Hepatocyte (in vitro differentiated cells): ENCODE measurements at regions not wholly inside any gene's neighbourhood (a gene's known extent, or its start where the extent isn't known, plus 50 kb on each side); places are given as distances from the start of the nearest gene placed in this dataset.
A peak's percentile ranks its signal among the peaks of the same experiment; 100 is the strongest.

ENCODE experiments used
- DNase-seq: peaks from one replicate; pipeline ENCODE4 v3.0.0-alpha.2; 2016; ENCODE audit warnings: low spot score
- H2AFZ ChIP-seq: fragments of 200-600 bp; sonication (generic); 2 replicates; pipeline ENCODE4 v1.6.0; 2016; ENCODE audit warnings: antibody characterized with exemption, mild to moderate bottlenecking
- H3K27ac ChIP-seq: fragments of 200-600 bp; sonication (generic); 2 replicates; pipeline ENCODE4 v1.5.1; 2016; ENCODE audit warnings: mild to moderate bottlenecking
- H3K27me3 ChIP-seq: fragments of 200-600 bp; sonication (generic); 2 replicates; pipeline ENCODE4 v1.6.1; 2016
- H3K36me3 ChIP-seq: fragments of 200-600 bp; sonication (generic); replicated peaks from 2 replicates; pipeline ENCODE4 v1.5.1; 2016; ENCODE audit warnings: low read depth; ENCODE audit not compliant: insufficient read depth
- H3K4me1 ChIP-seq: fragments of 200-600 bp; sonication (generic); 2 replicates; pipeline ENCODE4 v1.5.1; 2016; ENCODE audit warnings: mild to moderate bottlenecking, moderate library complexity; ENCODE audit not compliant: insufficient read depth
- H3K4me2 ChIP-seq: fragments of 200-600 bp; sonication (generic); 2 replicates; pipeline ENCODE4 v1.6.0; 2016
- H3K4me3 ChIP-seq: fragments of 200-600 bp; sonication (generic); 2 replicates; pipeline ENCODE4 v1.5.1; 2016; ENCODE audit warnings: mild to moderate bottlenecking
- H3K79me2 ChIP-seq: fragments of 200-600 bp; sonication (generic); 2 replicates; pipeline ENCODE4 v1.6.0; 2017; ENCODE audit warnings: mild to moderate bottlenecking
- H3K9me2 ChIP-seq: fragments of 200-600 bp; sonication (generic); replicated peaks from 2 replicates; pipeline ENCODE4 v1.6.0; 2017; ENCODE audit warnings: mild to moderate bottlenecking; ENCODE audit not compliant: insufficient read depth
- H3K9me3 ChIP-seq: fragments of 200-600 bp; sonication (generic); 2 replicates; pipeline ENCODE4 v1.5.1; 2016; ENCODE audit warnings: low read depth, mild to moderate bottlenecking
- H4K20me1 ChIP-seq: fragments of 200-600 bp; sonication (generic); 2 replicates; pipeline ENCODE4 v1.6.0; 2016; ENCODE audit warnings: mild to moderate bottlenecking; ENCODE audit not compliant: insufficient read depth, poor library complexity, severe bottlenecking
- EZH2 ChIP-seq: fragments of 200-600 bp; sonication (generic); IDR thresholded peaks from 2 replicates; pipeline ENCODE4 v1.6.1; 2016; ENCODE audit warnings: antibody characterized with exemption, mild to moderate bottlenecking, borderline replicate concordance
- EZH2phosphoT487 ChIP-seq: fragments of 200-600 bp; sonication (generic); IDR thresholded peaks from one replicate; pipeline ENCODE4 v1.6.1; 2018; ENCODE audit warnings: antibody characterized with exemption, mild to moderate bottlenecking, low read depth, moderate library complexity; ENCODE audit not compliant: unreplicated experiment, severe bottlenecking
- WGBS: methylation state at CpG from one replicate; pipeline ENCODE4 v1.1.6; 2016; ENCODE audit warnings: low lambda C conversion rate; ENCODE audit errors: missing lambda C conversion rate; 5-methylcytosine and 5-hydroxymethylcytosine counted together
- TF ChIP-seq, protein P1 (sequence below): fragments of 200-600 bp; sonication (generic); IDR thresholded peaks from 2 replicates; pipeline ENCODE4 v1.5.1; 2016; ENCODE audit warnings: antibody characterized with exemption, mild to moderate bottlenecking; ENCODE audit not compliant: poor library complexity

DNA sequence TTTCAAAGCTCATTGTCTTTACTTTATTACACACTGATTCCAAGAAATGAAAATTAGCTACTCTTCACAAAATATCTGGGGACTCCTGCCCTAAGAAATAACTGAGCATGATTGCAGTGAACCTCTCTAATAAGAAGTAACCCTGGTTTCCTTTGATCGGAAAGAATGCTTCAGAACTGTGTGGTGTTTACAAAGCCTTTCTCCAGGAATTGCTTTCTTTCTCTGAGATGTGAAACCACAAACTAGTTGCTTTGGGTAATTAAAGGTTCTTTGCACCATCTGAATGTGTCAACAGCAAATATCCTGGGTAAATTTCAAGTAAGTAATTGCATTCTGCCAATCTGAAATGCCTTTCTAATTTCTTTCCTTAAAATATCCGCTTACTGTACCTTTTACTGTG is 292.9 kb upstream of the SLIT2 start:
- H2AFZ ChIP-seq, result no peak overlapping the region
- H4K20me1 ChIP-seq, result no peaks in the 10 kb centered on the region
- WGBS, result 65% methylated on average over 2 of the region's 2 CpGs
- no peak overlapping the region for H3K4me3 ChIP-seq
- no peaks in the 10 kb centered on the region for H3K27me3 ChIP-seq
- H3K79me2 ChIP-seq, result no peaks in the 10 kb centered on the region
- H3K4me2 ChIP-seq, result no peak overlapping the region
- H3K27ac ChIP-seq, result no peak overlapping the region
- no peaks in the 10 kb centered on the region for H3K9me2 ChIP-seq
- no peak for DNase-seq
- H3K36me3 ChIP-seq, result no peaks in the 10 kb centered on the region
- TF ChIP-seq EZH2phosphoT487 (no peak), EZH2 (no peak)
- TF ChIP-seq, protein P1, sequence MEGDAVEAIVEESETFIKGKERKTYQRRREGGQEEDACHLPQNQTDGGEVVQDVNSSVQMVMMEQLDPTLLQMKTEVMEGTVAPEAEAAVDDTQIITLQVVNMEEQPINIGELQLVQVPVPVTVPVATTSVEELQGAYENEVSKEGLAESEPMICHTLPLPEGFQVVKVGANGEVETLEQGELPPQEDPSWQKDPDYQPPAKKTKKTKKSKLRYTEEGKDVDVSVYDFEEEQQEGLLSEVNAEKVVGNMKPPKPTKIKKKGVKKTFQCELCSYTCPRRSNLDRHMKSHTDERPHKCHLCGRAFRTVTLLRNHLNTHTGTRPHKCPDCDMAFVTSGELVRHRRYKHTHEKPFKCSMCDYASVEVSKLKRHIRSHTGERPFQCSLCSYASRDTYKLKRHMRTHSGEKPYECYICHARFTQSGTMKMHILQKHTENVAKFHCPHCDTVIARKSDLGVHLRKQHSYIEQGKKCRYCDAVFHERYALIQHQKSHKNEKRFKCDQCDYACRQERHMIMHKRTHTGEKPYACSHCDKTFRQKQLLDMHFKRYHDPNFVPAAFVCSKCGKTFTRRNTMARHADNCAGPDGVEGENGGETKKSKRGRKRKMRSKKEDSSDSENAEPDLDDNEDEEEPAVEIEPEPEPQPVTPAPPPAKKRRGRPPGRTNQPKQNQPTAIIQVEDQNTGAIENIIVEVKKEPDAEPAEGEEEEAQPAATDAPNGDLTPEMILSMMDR, result no peak
- no peaks in the 10 kb centered on the region for H3K4me1 ChIP-seq
- no peaks in the 10 kb centered on the region for H3K9me3 ChIP-seq

DNA sequence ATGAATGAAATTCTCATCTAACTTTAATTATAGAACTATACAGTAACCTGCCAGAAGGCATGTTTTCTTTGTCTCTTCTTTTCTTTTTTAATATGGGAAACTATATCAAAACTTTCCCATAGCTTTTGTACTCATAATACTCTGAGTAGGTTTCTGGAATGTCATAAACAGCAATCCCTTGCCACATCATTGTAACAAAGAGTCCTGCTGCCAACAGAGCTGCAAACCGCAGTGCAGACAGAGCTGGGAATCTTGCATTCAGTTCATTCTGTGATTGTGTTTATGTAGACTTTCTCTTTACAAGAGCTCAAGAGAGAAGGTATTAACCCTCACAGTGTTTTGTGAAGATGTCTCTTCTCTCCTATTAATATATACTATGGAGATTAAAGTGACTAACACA is 304.4 kb upstream of the SLIT2 start:
- Histone ChIP-seq H3K9me3 (no peaks in the 10 kb centered on the region), H3K4me1 (peaks cover 16% of the 10 kb centered on the region), H3K4me2 (no peak overlapping the region), H3K27me3 (no peaks in the 10 kb centered on the region), H3K4me3 (no peak overlapping the region), H3K36me3 (no peaks in the 10 kb centered on the region), H3K9me2 (no peaks in the 10 kb centered on the region), H2AFZ (no peak overlapping the region), H4K20me1 (no peaks in the 10 kb centered on the region), H3K79me2 (no peaks in the 10 kb centered on the region), H3K27ac (no peak overlapping the region)
- DNase-seq, result no peak
- TF ChIP-seq EZH2, result no peak
- TF ChIP-seq, protein P1, result no peak
- TF ChIP-seq EZH2phosphoT487, result no peak
- WGBS, result 61% methylated on average over 1 of the region's 1 CpG

DNA sequence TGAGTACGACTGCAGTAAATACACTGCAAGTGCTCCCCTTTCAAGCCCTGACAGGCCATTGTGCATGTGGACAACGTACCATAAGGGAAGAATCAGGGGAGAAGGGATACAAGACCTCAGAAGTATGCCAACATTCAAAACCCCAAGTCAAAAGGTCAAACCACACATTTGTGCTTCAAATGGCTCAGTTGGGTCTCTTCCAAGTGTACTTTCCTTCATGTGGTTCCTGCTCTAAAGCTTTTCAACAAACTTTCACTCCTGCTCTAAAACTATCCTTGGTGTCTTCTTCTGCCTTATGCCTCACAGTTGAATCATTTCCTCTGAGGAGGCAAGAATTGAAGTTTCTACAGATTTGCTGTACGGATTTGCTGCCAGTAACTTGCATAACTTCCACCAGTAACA is 305.7 kb upstream of the SLIT2 start:
- H3K9me2 ChIP-seq, result no peaks in the 10 kb centered on the region
- H4K20me1 ChIP-seq, result no peaks in the 10 kb centered on the region
- no peak overlapping the region for H3K4me2 ChIP-seq
- H3K9me3 ChIP-seq, result no peaks in the 10 kb centered on the region
- H2AFZ ChIP-seq, result no peak overlapping the region
- no peaks in the 10 kb centered on the region for H3K36me3 ChIP-seq
- no peaks in the 10 kb centered on the region for H3K79me2 ChIP-seq
- H3K4me1 ChIP-seq, result peaks cover 16% of the 10 kb centered on the region
- TF ChIP-seq, protein P1, result no peak
- no peak for TF ChIP-seq EZH2phosphoT487
- TF ChIP-seq EZH2, result no peak
- peak; percentile 19 for DNase-seq
- H3K27me3 ChIP-seq, result no peaks in the 10 kb centered on the region
- H3K27ac ChIP-seq, result peak overlapping the region; percentile 2
- WGBS, result 63% methylated on average over 3 of the region's 3 CpGs
- H3K4me3 ChIP-seq, result no peak overlapping the region

DNA sequence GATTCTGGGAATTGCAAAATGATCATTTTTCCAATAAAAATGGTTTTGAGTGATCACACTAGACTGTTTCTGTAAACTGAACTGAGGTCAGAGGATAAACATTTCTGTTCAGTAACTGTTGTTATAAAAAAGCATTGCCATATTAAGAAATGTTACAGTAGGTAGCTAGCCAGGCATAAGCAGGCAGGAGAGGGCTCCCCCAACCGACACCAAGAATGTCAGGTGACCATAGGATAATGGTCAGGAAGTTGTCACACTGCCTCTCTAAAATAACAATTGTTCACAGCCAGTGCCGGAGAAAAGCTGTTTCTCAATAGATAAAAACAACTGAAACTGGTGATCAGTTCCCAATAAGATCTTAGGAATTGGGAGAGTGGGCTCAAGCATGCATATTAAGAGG is 306.2 kb upstream of the SLIT2 start:
- DNase-seq, result no peak
- Histone ChIP-seq H3K27me3 (no peaks in the 10 kb centered on the region), H4K20me1 (no peaks in the 10 kb centered on the region), H3K4me3 (no peak overlapping the region), H3K4me2 (no peak overlapping the region), H3K79me2 (no peaks in the 10 kb centered on the region), H3K36me3 (no peaks in the 10 kb centered on the region), H3K4me1 (peaks cover 16% of the 10 kb centered on the region), H2AFZ (no peak overlapping the region), H3K9me3 (no peaks in the 10 kb centered on the region), H3K27ac (peak overlapping the region; percentile 21), H3K9me2 (no peaks in the 10 kb centered on the region)
- WGBS, result 60% methylated on average over 2 of the region's 2 CpGs
- TF ChIP-seq, protein P1, result no peak
- TF ChIP-seq EZH2 (no peak), EZH2phosphoT487 (no peak)
